ENCODE measurements at regions not wholly inside any gene's neighbourhood (a gene's known extent, or its start where the extent isn't known, plus 50 kb on each side); places are given as distances from the start of the nearest gene placed in this dataset.

- DNase-seq (ENCODE audit: low read depth), result no peak
Measured at GRCh38 chr6:56767892-56768531, 125.3 kb upstream of the DST start.

- DNase-seq (ENCODE audit: low read depth), result no peak
Measured at GRCh38 chr6:56767435-56767834, 124.7 kb upstream of the DST start.

- DNase-seq (ENCODE audit: low read depth), result no peak
Measured at GRCh38 chr6:56766806-56767178, 124.1 kb upstream of the DST start.

GRCh38 chr6:56766139-56766805 lies 123.6 kb upstream of the DST start:
- no peak for DNase-seq (ENCODE audit: low read depth)

GRCh38 chr6:56765494-56765893 lies 122.8 kb upstream of the DST start:
- no peak for DNase-seq (ENCODE audit: low read depth)

- DNase-seq (ENCODE audit: low read depth), result no peak
Measured at GRCh38 chr6:56764081-56764566, 121.4 kb upstream of the DST start.

- DNase-seq (ENCODE audit: low read depth), result no peak
Measured at GRCh38 chr6:56761651-56762050, 119.0 kb upstream of the DST start.

GRCh38 chr6:56760842-56761241 lies 118.2 kb upstream of the DST start:
- no peak for DNase-seq (ENCODE audit: low read depth)

- DNase-seq (ENCODE audit: low read depth), result no peak
Measured at GRCh38 chr6:56759521-56759920, 116.8 kb upstream of the DST start.

- DNase-seq (ENCODE audit: low read depth), result no peak
Measured at GRCh38 chr6:56758553-56758952, 115.9 kb upstream of the DST start.

GRCh38 chr6:56758120-56758519 lies 115.4 kb upstream of the DST start:
- no peak for DNase-seq (ENCODE audit: low read depth)

GRCh38 chr6:56757588-56757984 lies 114.9 kb upstream of the DST start:
- DNase-seq (ENCODE audit: low read depth), result no peak

GRCh38 chr6:56756791-56757587 lies 114.3 kb upstream of the DST start:
- no peak for DNase-seq (ENCODE audit: low read depth)

- no peak for DNase-seq (ENCODE audit: low read depth)
Measured at GRCh38 chr6:56756219-56756789, 113.6 kb upstream of the DST start.

- DNase-seq (ENCODE audit: low read depth), result no peak
Measured at GRCh38 chr6:56755040-56755439, 112.4 kb upstream of the DST start.

GRCh38 chr6:56753811-56754210 lies 111.1 kb upstream of the DST start:
- DNase-seq (ENCODE audit: low read depth), result no peak

GRCh38 chr6:56752534-56752933 lies 109.8 kb upstream of the DST start:
- DNase-seq (ENCODE audit: low read depth), result no peak

GRCh38 chr6:56752009-56752408 lies 109.3 kb upstream of the DST start:
- no peak for DNase-seq (ENCODE audit: low read depth)

- DNase-seq (ENCODE audit: low read depth), result no peak
Measured at GRCh38 chr6:56751604-56752003, 108.9 kb upstream of the DST start.

- no peak for DNase-seq (ENCODE audit: low read depth)
Measured at GRCh38 chr6:56750686-56751085, 108.0 kb upstream of the DST start.

GRCh38 chr6:56749632-56750151 lies 107.0 kb upstream of the DST start:
- no peak for DNase-seq (ENCODE audit: low read depth)

GRCh38 chr6:56746767-56747504 lies 104.2 kb upstream of the DST start:
- no peak for DNase-seq (ENCODE audit: low read depth)

Measured in stimulated activated CD8-positive, alpha-beta memory T cell treated with anti-CD3 and anti-CD28 coated beads, Interleukin-4, amount 100 ng/mL, for 24 hours (primary cell).